HG03135 (cell line): ENCODE measurements at regions not wholly inside any gene's neighbourhood (a gene's known extent, or its start where the extent isn't known, plus 50 kb on each side); places are given as distances from the start of the nearest gene placed in this dataset.
"Not testable (repeated sequence)": the region's sequence is repeated elsewhere in the genome, so short reads cannot be mapped to it uniquely, and the experiment has no call there.

Experiments used
- ATAC-seq: cut with Tn5 transposase; IDR thresholded peaks from one replicate; pipeline ENCODE4 v1.9.1; 2021; ENCODE audit warnings: mild to moderate bottlenecking, moderate library complexity; ENCODE audit not compliant: unreplicated experiment

GRCh38 chr14:85892251-85892650 lies 362.3 kb downstream of the FLRT2 start:
- no peak for ATAC-seq

GRCh38 chr14:85883966-85884365 lies 354.0 kb downstream of the FLRT2 start:
- ATAC-seq: no peak

GRCh38 chr14:85883101-85883500 lies 353.2 kb downstream of the FLRT2 start:
- ATAC-seq: no peak

- no peak for ATAC-seq
These were observed 352.0 kb downstream of the FLRT2 start for GRCh38 chr14:85881935-85882334.

GRCh38 chr14:85878874-85879273 lies 348.9 kb downstream of the FLRT2 start:
- no peak for ATAC-seq

- no peak for ATAC-seq
These were observed 343.1 kb downstream of the FLRT2 start for GRCh38 chr14:85873006-85873405.

- no peak for ATAC-seq
These were observed 337.5 kb downstream of the FLRT2 start for GRCh38 chr14:85867450-85867849.

- ATAC-seq: no peak
These were observed 335.8 kb downstream of the FLRT2 start for GRCh38 chr14:85865701-85866100.

GRCh38 chr14:85858634-85859033 lies 328.7 kb downstream of the FLRT2 start:
- ATAC-seq: no peak

GRCh38 chr14:85856430-85856829 lies 326.5 kb downstream of the FLRT2 start:
- no peak for ATAC-seq

- ATAC-seq: no peak
These were observed 324.1 kb downstream of the FLRT2 start for GRCh38 chr14:85853996-85854526.

- ATAC-seq: no peak
These were observed 323.0 kb downstream of the FLRT2 start for GRCh38 chr14:85852906-85853305.

GRCh38 chr14:85852123-85852522 lies 322.2 kb downstream of the FLRT2 start:
- ATAC-seq: not testable (repeated sequence)

GRCh38 chr14:85830549-85830948 lies 300.6 kb downstream of the FLRT2 start:
- not testable (repeated sequence) for ATAC-seq

- not testable (repeated sequence) for ATAC-seq
These were observed 299.7 kb downstream of the FLRT2 start for GRCh38 chr14:85829601-85830000.

- ATAC-seq: no peak
These were observed 294.6 kb downstream of the FLRT2 start for GRCh38 chr14:85824526-85824925.

GRCh38 chr14:85822236-85822635 lies 292.3 kb downstream of the FLRT2 start:
- ATAC-seq: no peak

GRCh38 chr14:85817430-85817829 lies 287.5 kb downstream of the FLRT2 start:
- ATAC-seq: no peak

- ATAC-seq: no peak
These were observed 283.1 kb downstream of the FLRT2 start for GRCh38 chr14:85813040-85813439.

- ATAC-seq: no peak
These were observed 281.4 kb downstream of the FLRT2 start for GRCh38 chr14:85811340-85811739.

GRCh38 chr14:85799668-85800067 lies 269.7 kb downstream of the FLRT2 start:
- ATAC-seq: no peak

GRCh38 chr14:85798856-85799255 lies 268.9 kb downstream of the FLRT2 start:
- ATAC-seq: no peak

GRCh38 chr14:85793533-85793932 lies 263.6 kb downstream of the FLRT2 start:
- no peak for ATAC-seq
